Urinary bladder (tissue), 3 donors: ENCODE measurements at regions not wholly inside any gene's neighbourhood (a gene's known extent, or its start where the extent isn't known, plus 50 kb on each side); places are given as distances from the start of the nearest gene placed in this dataset.
"Not testable (repeated sequence)": the region's sequence is repeated elsewhere in the genome, so short reads cannot be mapped to it uniquely, and the experiment has no call there.

Source experiments
- DNase-seq: peaks from one replicate; pipeline ENCODE4 v3.0.0-alpha.2; 2015; ENCODE audit errors: extremely low spot score
- H3K27ac ChIP-seq: one replicate; pipeline ENCODE4 v1.5.1; 2013; ENCODE audit warnings: low read depth, mild to moderate bottlenecking, moderate library complexity
- H3K36me3 ChIP-seq: one replicate; pipeline ENCODE4 v1.6.1; 2013; ENCODE audit warnings: mild to moderate bottlenecking, moderate library complexity; ENCODE audit not compliant: insufficient read depth
- H3K4me1 ChIP-seq: one replicate; pipeline ENCODE4 v1.6.1; 2013; ENCODE audit warnings: mild to moderate bottlenecking, moderate library complexity; ENCODE audit not compliant: insufficient read depth
- H3K4me3 ChIP-seq: one replicate; pipeline ENCODE4 v1.5.1; 2013; ENCODE audit warnings: low read depth, low read length
- WGBS: extraction: QIAGEN DNeasy Blood & Tissue Kit; methylation state at CpG from one replicate; pipeline ENCODE4 v1.1.7; 2013; 5-methylcytosine and 5-hydroxymethylcytosine counted together
- donor health status: healthy with polysubstance abuse.
- donor health status: healthy.

GRCh38 chr10:123354521-123354920 lies 200.3 kb downstream of the BUB3 start:
- WGBS, result 76% methylated on average over 7 of the region's 7 CpGs
- no peak overlapping the region for H3K27ac ChIP-seq
- DNase-seq, result no peak
- no peaks in the 10 kb centered on the region for H3K36me3 ChIP-seq
- H3K4me3 ChIP-seq, result no peak overlapping the region
- no peaks in the 10 kb centered on the region for H3K4me1 ChIP-seq

GRCh38 chr10:123355748-123356481 lies 201.7 kb downstream of the BUB3 start:
- Histone ChIP-seq H3K27ac (no peak overlapping the region), H3K4me3 (no peak overlapping the region), H3K36me3 (no peaks in the 10 kb centered on the region), H3K4me1 (no peaks in the 10 kb centered on the region)
- DNase-seq, result no peak
- WGBS, result 68% methylated on average over 6 of the region's 6 CpGs

- 74% methylated on average over 5 of the region's 5 CpGs for WGBS
- Histone ChIP-seq H3K4me1 (no peaks in the 10 kb centered on the region), H3K27ac (no peak overlapping the region), H3K4me3 (no peak overlapping the region), H3K36me3 (no peaks in the 10 kb centered on the region)
- no peak for DNase-seq
Observed at GRCh38 chr10:123356799-123357198, 202.6 kb downstream of the BUB3 start.

- H3K36me3 ChIP-seq, result no peaks in the 10 kb centered on the region
- no peak overlapping the region for H3K4me3 ChIP-seq
- H3K27ac ChIP-seq, result no peak overlapping the region
- H3K4me1 ChIP-seq, result no peaks in the 10 kb centered on the region
- DNase-seq, result no peak
- 34% methylated on average over 17 of the region's 17 CpGs for WGBS
Observed at GRCh38 chr10:123357421-123357930, 203.3 kb downstream of the BUB3 start.

- Histone ChIP-seq H3K4me1 (no peaks in the 10 kb centered on the region), H3K36me3 (no peaks in the 10 kb centered on the region), H3K4me3 (no peak overlapping the region), H3K27ac (no peak overlapping the region)
- no peak for DNase-seq
- WGBS, result 82% methylated on average over 2 of the region's 2 CpGs
Observed at GRCh38 chr10:123359539-123359938, 205.3 kb downstream of the BUB3 start.

- Histone ChIP-seq H3K4me1 (no peaks in the 10 kb centered on the region), H3K4me3 (no peak overlapping the region), H3K36me3 (no peaks in the 10 kb centered on the region), H3K27ac (no peak overlapping the region)
- 86% methylated on average over 5 of the region's 5 CpGs for WGBS
- no peak for DNase-seq
Observed at GRCh38 chr10:123361832-123362231, 207.6 kb downstream of the BUB3 start.

- no peaks in the 10 kb centered on the region for H3K4me1 ChIP-seq
- DNase-seq, result no peak
- no peaks in the 10 kb centered on the region for H3K36me3 ChIP-seq
- no peak overlapping the region for H3K27ac ChIP-seq
- H3K4me3 ChIP-seq, result no peak overlapping the region
- 87% methylated on average over 4 of the region's 4 CpGs for WGBS
Observed at GRCh38 chr10:123367195-123367594, 213.0 kb downstream of the BUB3 start.

GRCh38 chr10:123371626-123372025 lies 217.4 kb downstream of the BUB3 start:
- H3K4me3 ChIP-seq, H3K4me1 ChIP-seq, H3K36me3 ChIP-seq, DNase-seq, H3K27ac ChIP-seq: not testable (repeated sequence)
- WGBS, result 73% methylated on average over 2 of the region's 2 CpGs

GRCh38 chr10:123373591-123373990 lies 219.4 kb downstream of the BUB3 start:
- no peak for DNase-seq
- H3K36me3 ChIP-seq, result no peaks in the 10 kb centered on the region
- H3K27ac ChIP-seq, result no peak overlapping the region
- H3K4me1 ChIP-seq, result no peaks in the 10 kb centered on the region
- 65% methylated on average over 6 of the region's 6 CpGs for WGBS
- H3K4me3 ChIP-seq, result no peak overlapping the region

GRCh38 chr10:123375097-123375496 lies 220.9 kb downstream of the BUB3 start:
- 79% methylated on average over 3 of the region's 3 CpGs for WGBS
- no peak overlapping the region for H3K4me3 ChIP-seq
- no peaks in the 10 kb centered on the region for H3K4me1 ChIP-seq
- H3K27ac ChIP-seq, result no peak overlapping the region
- DNase-seq, result no peak
- H3K36me3 ChIP-seq, result no peaks in the 10 kb centered on the region

GRCh38 chr10:123375738-123376137 lies 221.5 kb downstream of the BUB3 start:
- WGBS, result 78% methylated on average over 1 of the region's 1 CpG
- Histone ChIP-seq H3K4me1 (no peaks in the 10 kb centered on the region), H3K4me3 (no peak overlapping the region), H3K27ac (no peak overlapping the region), H3K36me3 (no peaks in the 10 kb centered on the region)
- no peak for DNase-seq

- WGBS, result 17% methylated on average over 8 of the region's 8 CpGs
- no peak for DNase-seq
- no peaks in the 10 kb centered on the region for H3K36me3 ChIP-seq
- H3K4me1 ChIP-seq, result no peaks in the 10 kb centered on the region
- H3K27ac ChIP-seq, result no peak overlapping the region
- no peak overlapping the region for H3K4me3 ChIP-seq
Observed at GRCh38 chr10:123377883-123378282, 223.7 kb downstream of the BUB3 start.

- Histone ChIP-seq H3K36me3 (no peaks in the 10 kb centered on the region), H3K27ac (no peak overlapping the region), H3K4me3 (no peak overlapping the region), H3K4me1 (no peaks in the 10 kb centered on the region)
- no peak for DNase-seq
- 90% methylated on average over 2 of the region's 2 CpGs for WGBS
Observed at GRCh38 chr10:123378302-123378701, 224.1 kb downstream of the BUB3 start.

- Histone ChIP-seq H3K27ac (no peak overlapping the region), H3K4me1 (no peaks in the 10 kb centered on the region), H3K4me3 (no peak overlapping the region), H3K36me3 (no peaks in the 10 kb centered on the region)
- 62% methylated on average over 5 of the region's 5 CpGs for WGBS
- DNase-seq, result no peak
Observed at GRCh38 chr10:123379156-123379555, 225.0 kb downstream of the BUB3 start.
